Naive B cell (primary cell): ENCODE measurements at regions not wholly inside any gene's neighbourhood (a gene's known extent, or its start where the extent isn't known, plus 50 kb on each side); places are given as distances from the start of the nearest gene placed in this dataset.

Experiments used
- ATAC-seq, 2 donors: fragments of 150-1000 bp; cut with Tn5 transposase; 2 replicates each; pipeline ENCODE4 v1.10.0; 2021; ENCODE audit warnings: low read depth in 2 of 2, mild to moderate bottlenecking in 2 of 2, moderate library complexity in 2 of 2
- DNase-seq: peaks from one replicate; pipeline ENCODE4 v3.0.0; 2022
- H3K27ac Mint-ChIP-seq, 6 donors: one replicate each; pipeline ENCODE4 v1.8.0; 2020 to 2022; ENCODE audit warnings: mild to moderate bottlenecking in 6 of 6, mixed read lengths in 6 of 6, moderate library complexity in 5 of 6, inconsistent platforms in 2 of 6
- H3K27me3 Mint-ChIP-seq, 3 donors: one replicate each; pipeline ENCODE4 v1.8.0; 2021 to 2022; ENCODE audit warnings: mixed read lengths in 3 of 3, mild to moderate bottlenecking in 1 of 3
- H3K36me3 Mint-ChIP-seq, 2 donors: one replicate each; pipeline ENCODE4 v1.8.0; 2020 to 2022; ENCODE audit warnings: mixed read lengths in 2 of 2, inconsistent platforms in 1 of 2, mild to moderate bottlenecking in 1 of 2
- H3K4me1 Mint-ChIP-seq, 3 donors: one replicate each; pipeline ENCODE4 v1.8.0; 2020 to 2022; ENCODE audit warnings: mixed read lengths in 3 of 3, inconsistent platforms in 1 of 3, mild to moderate bottlenecking in 1 of 3, moderate library complexity in 1 of 3
- H3K4me3 Mint-ChIP-seq, 8 donors: one replicate each; pipeline ENCODE4 v1.8.0; 2020 to 2022; ENCODE audit warnings: mild to moderate bottlenecking in 8 of 8, mixed read lengths in 8 of 8, moderate library complexity in 8 of 8, inconsistent platforms in 2 of 8
- H3K9me3 Mint-ChIP-seq, 7 donors: one replicate each; pipeline ENCODE4 v1.8.0; 2020 to 2022; ENCODE audit warnings: mixed read lengths in 7 of 7, mild to moderate bottlenecking in 5 of 7, inconsistent platforms in 2 of 7, moderate library complexity in 1 of 7

DNA sequence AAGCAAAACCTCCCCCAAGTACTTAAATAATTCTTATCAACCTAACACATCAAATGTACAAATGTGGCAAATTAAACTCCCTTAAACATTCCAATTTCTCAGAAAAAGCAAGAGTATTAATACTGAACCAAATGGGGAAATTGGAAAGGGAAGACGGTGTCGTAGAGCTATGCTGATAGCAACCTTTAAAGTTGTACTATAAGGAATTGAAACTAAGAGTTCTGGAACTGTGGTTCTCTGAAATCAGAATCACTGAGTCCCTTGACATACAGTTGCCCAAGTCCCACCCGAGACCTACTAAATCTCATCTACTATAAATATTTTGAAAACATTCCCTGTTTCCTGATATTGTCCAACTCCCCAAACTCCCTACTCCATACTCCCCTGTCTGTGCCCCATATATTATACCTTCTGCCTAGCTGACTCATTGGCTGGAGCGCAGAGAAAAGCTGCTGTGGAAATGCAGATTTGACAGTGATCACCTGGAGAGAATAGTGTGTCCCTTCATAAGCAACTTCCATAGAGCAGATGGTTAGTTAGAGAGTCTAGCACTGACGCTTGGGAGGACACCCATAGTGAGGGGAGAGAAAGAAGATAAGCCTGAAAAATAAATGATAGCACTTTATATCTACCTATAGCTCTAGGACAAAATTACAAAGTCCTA is 51.4 kb upstream of the ITM2B start:
- Mint-ChIP-seq H3K9me3 (no peaks in the 10 kb centered on the region), H3K27ac (peak overlapping the region; percentile 11 to 91 (median 70)), H3K36me3 (no peaks in the 10 kb centered on the region), H3K4me3 (peak overlapping the region in 6 of 8 donors; percentile 7 to 75 (median 46)), H3K27me3 (no peaks in the 10 kb centered on the region), H3K4me1 (peaks cover 30 to 47% (median 39%) of the 10 kb centered on the region in 3 donors)
- ATAC-seq (peak; percentile 82 to 83), DNase-seq (peak; percentile 46)

DNA sequence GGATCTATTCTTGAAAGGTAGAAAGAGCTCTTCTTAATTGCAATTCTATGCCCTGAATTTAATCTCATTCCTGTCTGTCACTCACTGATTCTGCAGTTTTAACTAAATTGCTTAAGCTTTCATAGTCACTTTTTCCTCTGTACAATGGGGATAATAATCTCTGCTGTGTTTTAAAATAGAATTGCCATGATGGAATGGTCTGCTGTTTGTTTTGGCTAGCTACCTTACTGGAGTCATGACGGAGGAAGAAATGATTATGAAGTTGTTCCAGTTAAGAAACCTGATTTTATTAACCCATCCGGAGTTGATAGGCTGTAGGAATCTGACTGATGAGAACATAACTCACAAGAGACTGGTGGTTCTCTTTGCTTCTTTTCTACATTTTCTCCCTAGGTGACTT is 54.9 kb upstream of the ITM2B start:
- H3K27ac Mint-ChIP-seq = peak overlapping the region in 1 of 6 donors; percentile 5
- H3K9me3 Mint-ChIP-seq = no peaks in the 10 kb centered on the region
- H3K4me3 Mint-ChIP-seq = no peak overlapping the region
- no peaks in the 10 kb centered on the region for H3K36me3 Mint-ChIP-seq
- no peak for DNase-seq
- peaks cover 18 to 24% (median 21%) of the 10 kb centered on the region in 3 donors for H3K4me1 Mint-ChIP-seq
- no peak for ATAC-seq
- peaks cover 0 to 3% (median 0%) of the 10 kb centered on the region in 3 donors for H3K27me3 Mint-ChIP-seq

DNA sequence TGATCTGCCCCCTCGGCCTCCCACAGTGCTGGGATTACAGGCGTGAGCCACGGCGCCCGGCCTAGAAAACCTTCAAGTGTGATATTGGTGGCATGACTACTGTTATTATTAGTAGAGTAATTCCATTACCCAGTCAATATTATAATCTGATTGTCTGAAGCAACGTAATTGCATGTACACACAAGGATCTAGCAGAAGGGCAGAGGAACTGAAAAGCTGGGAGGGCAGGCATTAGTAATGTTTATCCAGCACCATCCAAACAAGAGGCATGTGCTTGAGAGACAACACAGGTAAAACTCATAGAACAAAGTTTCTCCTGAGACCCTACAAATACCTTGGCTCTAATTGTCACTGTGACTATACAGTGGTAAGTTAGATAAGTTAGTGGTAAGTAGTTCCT is 56.2 kb upstream of the ITM2B start:
- DNase-seq (no peak), ATAC-seq (no peak)
- Mint-ChIP-seq H3K27me3 (peaks cover 0 to 3% (median 0%) of the 10 kb centered on the region in 3 donors), H3K27ac (no peak overlapping the region), H3K4me3 (no peak overlapping the region), H3K36me3 (no peaks in the 10 kb centered on the region), H3K4me1 (peaks cover 6 to 14% (median 12%) of the 10 kb centered on the region in 3 donors), H3K9me3 (no peaks in the 10 kb centered on the region)

- Mint-ChIP-seq H3K4me3 (no peak overlapping the region), H3K4me1 (peaks cover 0 to 8% (median 0%) of the 10 kb centered on the region in 3 donors), H3K27me3 (peaks cover 0 to 3% (median 0%) of the 10 kb centered on the region in 3 donors), H3K9me3 (no peaks in the 10 kb centered on the region), H3K27ac (peak overlapping the region in 1 of 6 donors; percentile 81), H3K36me3 (no peaks in the 10 kb centered on the region)
- peak in 1 of 2 donors; percentile 95 for ATAC-seq
- DNase-seq = peak; percentile 30
Measured at GRCh38 chr13:48175185-48175584, 57.8 kb upstream of the ITM2B start.

GRCh38 chr13:48167866-48168265 is 65.1 kb upstream of the ITM2B start:
- H3K4me1 Mint-ChIP-seq = peaks cover 0 to 2% (median 0%) of the 10 kb centered on the region in 3 donors
- ATAC-seq (no peak), DNase-seq (no peak)
- no peak overlapping the region for H3K27ac Mint-ChIP-seq
- no peak overlapping the region for H3K4me3 Mint-ChIP-seq
- H3K27me3 Mint-ChIP-seq = no peaks in the 10 kb centered on the region
- no peaks in the 10 kb centered on the region for H3K9me3 Mint-ChIP-seq
- H3K36me3 Mint-ChIP-seq = no peaks in the 10 kb centered on the region

GRCh38 chr13:48165727-48166126 is 67.3 kb upstream of the ITM2B start:
- Mint-ChIP-seq H3K9me3 (no peaks in the 10 kb centered on the region), H3K27me3 (no peaks in the 10 kb centered on the region), H3K4me1 (peaks cover 8 to 12% (median 11%) of the 10 kb centered on the region in 3 donors), H3K27ac (no peak overlapping the region), H3K4me3 (no peak overlapping the region), H3K36me3 (no peaks in the 10 kb centered on the region)
- DNase-seq (no peak), ATAC-seq (no peak)

GRCh38 chr13:48165063-48165462 is 67.9 kb upstream of the ITM2B start:
- H3K27me3 Mint-ChIP-seq = no peaks in the 10 kb centered on the region
- no peaks in the 10 kb centered on the region for H3K9me3 Mint-ChIP-seq
- no peak for DNase-seq
- no peak overlapping the region for H3K27ac Mint-ChIP-seq
- no peak for ATAC-seq
- no peak overlapping the region for H3K4me3 Mint-ChIP-seq
- H3K4me1 Mint-ChIP-seq = peaks cover 8 to 12% (median 11%) of the 10 kb centered on the region in 3 donors
- H3K36me3 Mint-ChIP-seq = no peaks in the 10 kb centered on the region

GRCh38 chr13:48163061-48163460 is 68.2 kb upstream of the MED4 start:
- Mint-ChIP-seq H3K4me3 (no peak overlapping the region), H3K27ac (no peak overlapping the region), H3K4me1 (peaks cover 11 to 20% (median 12%) of the 10 kb centered on the region in 3 donors), H3K27me3 (no peaks in the 10 kb centered on the region), H3K9me3 (no peaks in the 10 kb centered on the region), H3K36me3 (no peaks in the 10 kb centered on the region)
- ATAC-seq (no peak), DNase-seq (no peak)

- DNase-seq (no peak), ATAC-seq (no peak)
- peak overlapping the region in 1 of 6 donors; percentile 13 for H3K27ac Mint-ChIP-seq
- H3K27me3 Mint-ChIP-seq = no peaks in the 10 kb centered on the region
- no peaks in the 10 kb centered on the region for H3K36me3 Mint-ChIP-seq
- peaks cover 11 to 21% (median 13%) of the 10 kb centered on the region in 3 donors for H3K4me1 Mint-ChIP-seq
- no peaks in the 10 kb centered on the region for H3K9me3 Mint-ChIP-seq
- no peak overlapping the region for H3K4me3 Mint-ChIP-seq
Measured at GRCh38 chr13:48162217-48162616, 67.3 kb upstream of the MED4 start.

- Mint-ChIP-seq H3K4me1 (peaks cover 11 to 22% (median 13%) of the 10 kb centered on the region in 3 donors), H3K27ac (peak overlapping the region in 1 of 6 donors; percentile 13), H3K27me3 (no peaks in the 10 kb centered on the region), H3K4me3 (peak overlapping the region in 1 of 8 donors; percentile 22), H3K9me3 (no peaks in the 10 kb centered on the region), H3K36me3 (no peaks in the 10 kb centered on the region)
- ATAC-seq (no peak), DNase-seq (no peak)
Measured at GRCh38 chr13:48161530-48162179, 66.8 kb upstream of the MED4 start.

DNA sequence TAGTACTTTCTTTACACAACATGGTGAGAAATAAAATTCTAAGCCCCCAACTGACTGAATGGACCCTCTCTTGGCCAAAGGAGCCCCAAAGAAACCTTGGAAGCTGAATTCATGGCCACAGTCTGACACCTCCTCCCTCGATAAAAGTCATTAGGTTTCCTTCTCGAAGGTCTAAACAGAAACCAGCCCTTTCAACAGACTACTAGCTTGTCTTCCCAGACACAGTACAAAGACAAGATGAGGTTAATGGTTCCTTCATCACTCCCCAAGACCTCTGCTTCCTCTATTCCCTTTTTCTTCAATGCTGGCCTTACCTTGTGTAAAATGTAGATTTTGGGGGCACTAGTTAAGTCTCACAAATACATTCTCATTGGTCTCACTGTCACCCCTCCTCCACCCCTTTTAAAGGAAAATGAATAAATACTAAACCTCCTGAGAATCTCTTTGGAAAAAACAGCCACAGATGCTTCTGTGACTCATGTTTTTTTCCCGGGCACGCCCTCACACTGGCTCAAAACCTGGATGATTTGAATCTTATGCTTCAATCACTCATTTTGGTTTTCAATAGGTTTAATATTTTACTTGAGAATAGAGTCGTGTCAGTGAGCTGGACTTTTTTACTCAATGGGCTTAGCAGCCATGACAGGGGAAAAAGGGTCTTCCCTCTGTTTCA is 65.8 kb upstream of the MED4 start:
- Mint-ChIP-seq H3K9me3 (no peaks in the 10 kb centered on the region), H3K27ac (no peak overlapping the region), H3K36me3 (no peaks in the 10 kb centered on the region), H3K27me3 (no peaks in the 10 kb centered on the region), H3K4me3 (no peak overlapping the region), H3K4me1 (peaks cover 11 to 29% (median 17%) of the 10 kb centered on the region in 3 donors)
- ATAC-seq = no peak
- DNase-seq = no peak

DNA sequence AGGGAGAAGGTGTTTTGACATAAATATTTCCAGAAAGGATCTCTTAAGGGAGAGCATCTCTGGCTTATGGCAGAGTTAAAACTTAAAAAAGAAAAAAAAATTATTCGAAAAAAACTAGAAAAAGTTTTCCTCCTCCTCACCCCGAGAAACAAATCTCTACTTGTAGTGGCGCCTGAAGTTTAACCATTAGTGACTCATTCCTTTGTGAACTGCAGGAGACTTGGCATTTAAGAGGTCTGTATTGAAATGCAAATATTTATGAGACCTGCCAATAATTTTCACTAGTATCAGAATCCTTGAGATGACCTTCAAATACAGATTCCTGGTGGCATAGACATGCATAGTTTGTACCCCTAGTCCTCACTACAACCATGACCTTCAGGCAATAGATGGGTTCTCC is 64.9 kb upstream of the MED4 start:
- ATAC-seq (no peak), DNase-seq (no peak)
- no peaks in the 10 kb centered on the region for H3K9me3 Mint-ChIP-seq
- no peak overlapping the region for H3K4me3 Mint-ChIP-seq
- no peak overlapping the region for H3K27ac Mint-ChIP-seq
- H3K27me3 Mint-ChIP-seq = no peaks in the 10 kb centered on the region
- peaks cover 11 to 34% (median 19%) of the 10 kb centered on the region in 3 donors for H3K4me1 Mint-ChIP-seq
- no peaks in the 10 kb centered on the region for H3K36me3 Mint-ChIP-seq

DNA sequence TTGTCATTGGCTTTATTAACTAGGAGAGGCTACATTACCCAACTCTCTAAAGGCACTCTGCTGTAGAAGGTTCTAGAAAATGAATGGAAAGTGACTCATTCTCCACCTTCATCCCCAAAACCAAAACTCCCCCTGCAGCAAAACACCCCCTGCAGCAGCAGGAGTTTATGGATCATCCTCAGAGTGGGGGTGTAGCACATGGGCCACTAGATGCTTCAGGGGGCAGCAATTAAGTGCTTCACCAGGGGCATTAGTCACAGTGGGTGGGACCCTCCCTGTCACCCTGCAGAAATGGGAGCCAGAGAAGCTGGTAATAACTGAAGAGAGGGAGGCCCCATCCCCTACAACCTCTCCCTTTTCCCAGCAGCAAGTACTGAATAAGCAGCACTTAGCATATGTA is 64.5 kb upstream of the MED4 start:
- H3K9me3 Mint-ChIP-seq = no peaks in the 10 kb centered on the region
- H3K36me3 Mint-ChIP-seq = no peaks in the 10 kb centered on the region
- no peak overlapping the region for H3K27ac Mint-ChIP-seq
- H3K27me3 Mint-ChIP-seq = no peaks in the 10 kb centered on the region
- peaks cover 11 to 34% (median 19%) of the 10 kb centered on the region in 3 donors for H3K4me1 Mint-ChIP-seq
- ATAC-seq (no peak), DNase-seq (no peak)
- no peak overlapping the region for H3K4me3 Mint-ChIP-seq

DNA sequence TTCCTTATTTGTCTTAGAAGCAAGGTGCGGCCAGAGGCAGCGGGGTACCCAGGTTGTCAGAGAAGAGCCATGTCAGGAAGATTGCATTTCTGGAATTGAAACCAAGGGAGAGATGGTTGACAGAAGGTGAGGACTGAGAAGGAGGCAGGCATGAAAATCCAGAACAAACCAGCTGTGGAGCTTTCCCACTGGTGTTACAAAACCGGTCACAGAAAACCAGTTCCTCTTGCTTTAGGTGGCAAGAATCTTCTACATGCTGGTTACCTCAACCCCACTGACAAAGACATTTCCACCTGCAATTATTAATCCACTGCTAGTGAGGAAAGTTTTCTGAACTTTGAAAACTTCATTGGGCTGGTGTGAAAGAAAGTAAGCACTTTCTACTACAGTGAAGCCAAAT is 64.0 kb upstream of the MED4 start:
- H3K9me3 Mint-ChIP-seq = no peaks in the 10 kb centered on the region
- H3K4me3 Mint-ChIP-seq = no peak overlapping the region
- no peaks in the 10 kb centered on the region for H3K36me3 Mint-ChIP-seq
- H3K27me3 Mint-ChIP-seq = no peaks in the 10 kb centered on the region
- DNase-seq (no peak), ATAC-seq (no peak)
- H3K27ac Mint-ChIP-seq = no peak overlapping the region
- H3K4me1 Mint-ChIP-seq = peaks cover 15 to 35% (median 19%) of the 10 kb centered on the region in 3 donors
